HEK293 (cell line): ENCODE measurements at regions not wholly inside any gene's neighbourhood (a gene's known extent, or its start where the extent isn't known, plus 50 kb on each side); places are given as distances from the start of the nearest gene placed in this dataset.

ENCODE experiments used
- CTCF ChIA-PET: fragments of 350-600 bp; formaldehyde crosslinking; extraction: SDS; loops from one replicate; lab custom pipeline; 2021; ENCODE audit warnings: antibody characterized with exemption; lab: Yijun Ruan, JAX
- POLR2A ChIA-PET: fragments of 300-600 bp; formaldehyde crosslinking; extraction: SDS; loops from one replicate; lab custom pipeline; 2020; ENCODE audit warnings: antibody characterized with exemption, inconsistent platforms; lab: Yijun Ruan, JAX
- H3K27ac ChIP-seq: fragments of 200-500 bp; sonication (Bioruptor generic); 2 replicates; pipeline ENCODE4 v1.5.1; 2014; ENCODE audit warnings: low read depth, low read length, control low read depth, inconsistent platforms; ENCODE audit errors: extremely low read depth
- H3K36me3 ChIP-seq, 2 experiments: fragments of 200-500 bp in 1 of 2; sonication (Bioruptor generic) in 1 of 2; 1 replicate in 1 of 2; 2 replicates in 1 of 2; pipeline ENCODE4 v1.5.1; 2014 to 2017; ENCODE audit warnings: inconsistent platforms in 2 of 2, low read length in 2 of 2; ENCODE audit not compliant: control insufficient read depth in 2 of 2, insufficient read depth in 1 of 2
- H3K4me1 ChIP-seq: fragments of 200-500 bp; sonication (Bioruptor generic); 2 replicates; pipeline ENCODE4 v1.5.1; 2014; ENCODE audit warnings: mild to moderate bottlenecking, low read length, inconsistent platforms; ENCODE audit not compliant: control insufficient read depth, insufficient read depth
- H3K4me3 ChIP-seq: 2 replicates; pipeline ENCODE4 v1.5.1; 2011; ENCODE audit warnings: low read depth, mild to moderate bottlenecking, control low read depth, low read length, moderate library complexity
- H3K9me3 ChIP-seq: fragments of 200-500 bp; sonication (Bioruptor generic); 2 replicates; pipeline ENCODE4 v1.5.1; 2014; ENCODE audit warnings: low read depth, low read length, inconsistent platforms; ENCODE audit not compliant: control insufficient read depth, insufficient read depth
- GLI4 ChIP-seq: fragments of 450-650 bp; formaldehyde crosslinking; IDR thresholded peaks from 2 replicates; pipeline ENCODE4 v1.5.1; 2016; ENCODE audit warnings: missing biosample characterization, missing genetic modification characterization
- HOXC10 ChIP-seq: sonication (generic); formaldehyde crosslinking; IDR thresholded peaks from 2 replicates; pipeline ENCODE4 v1.8.1; 2023; ENCODE audit warnings: mild to moderate bottlenecking, missing genetic modification reagents
- PRDM10 ChIP-seq: fragments of 450-650 bp; formaldehyde crosslinking; IDR thresholded peaks from 2 replicates; pipeline ENCODE4 v1.5.1; 2016; ENCODE audit warnings: missing biosample characterization, missing genetic modification characterization
- REST ChIP-seq: fragments of 450-650 bp; formaldehyde crosslinking; IDR thresholded peaks from 2 replicates; pipeline ENCODE4 v1.5.1; 2016; ENCODE audit warnings: missing biosample characterization, missing genetic modification characterization
- SALL2 ChIP-seq: fragments of 450-650 bp; formaldehyde crosslinking; IDR thresholded peaks from 2 replicates; pipeline ENCODE4 v1.5.0; 2017; ENCODE audit warnings: missing biosample characterization, mild to moderate bottlenecking, missing genetic modification characterization, borderline replicate concordance
- WT1 ChIP-seq: fragments of 450-650 bp; formaldehyde crosslinking; IDR thresholded peaks from 2 replicates; pipeline ENCODE4 v1.5.1; 2016; ENCODE audit warnings: missing biosample characterization, missing genetic modification characterization
- ZBTB1 ChIP-seq: fragments of 450-650 bp; formaldehyde crosslinking; IDR thresholded peaks from 2 replicates; pipeline ENCODE4 v1.5.1; 2016; ENCODE audit warnings: missing biosample characterization, missing genetic modification characterization
- ZFP69B ChIP-seq: fragments of 450-650 bp; formaldehyde crosslinking; IDR thresholded peaks from 2 replicates; pipeline ENCODE4 v1.5.1; 2016; ENCODE audit warnings: missing biosample characterization, missing genetic modification characterization
- ZNF133 ChIP-seq: fragments of 450-650 bp; formaldehyde crosslinking; IDR thresholded peaks from 2 replicates; pipeline ENCODE4 v1.5.1; 2016; ENCODE audit warnings: missing biosample characterization, missing genetic modification characterization
- ZNF138 ChIP-seq: fragments of 450-650 bp; formaldehyde crosslinking; IDR thresholded peaks from 2 replicates; pipeline ENCODE4 v1.5.1; 2016; ENCODE audit warnings: missing biosample characterization, missing genetic modification characterization, borderline replicate concordance
- ZNF146 ChIP-seq: fragments of 450-650 bp; formaldehyde crosslinking; IDR thresholded peaks from 2 replicates; pipeline ENCODE4 v1.5.1; 2016; ENCODE audit warnings: missing biosample characterization, missing genetic modification characterization
- ZNF202 ChIP-seq: fragments of 450-650 bp; formaldehyde crosslinking; IDR thresholded peaks from 2 replicates; pipeline ENCODE4 v1.5.1; 2016; ENCODE audit warnings: missing biosample characterization, missing genetic modification characterization, borderline replicate concordance
- ZNF221 ChIP-seq: fragments of 450-650 bp; formaldehyde crosslinking; IDR thresholded peaks from 2 replicates; pipeline ENCODE4 v1.5.1; 2017; ENCODE audit warnings: missing biosample characterization, missing genetic modification characterization, borderline replicate concordance
- ZNF280C ChIP-seq: fragments of 450-650 bp; formaldehyde crosslinking; IDR thresholded peaks from 2 replicates; pipeline ENCODE4 v1.5.1; 2016; ENCODE audit warnings: missing biosample characterization, missing genetic modification characterization
- ZNF354C ChIP-seq: fragments of 450-650 bp; formaldehyde crosslinking; IDR thresholded peaks from 2 replicates; pipeline ENCODE4 v1.5.1; 2016; ENCODE audit warnings: missing biosample characterization, missing genetic modification characterization, low read depth, borderline replicate concordance
- ZNF560 ChIP-seq: fragments of 450-650 bp; formaldehyde crosslinking; IDR thresholded peaks from 2 replicates; pipeline ENCODE4 v1.5.1; 2017; ENCODE audit warnings: missing biosample characterization, missing genetic modification characterization, borderline replicate concordance
- ZNF704 ChIP-seq: fragments of 450-650 bp; formaldehyde crosslinking; IDR thresholded peaks from 2 replicates; pipeline ENCODE4 v1.5.1; 2016; ENCODE audit warnings: missing biosample characterization, missing genetic modification characterization
- ZNF776 ChIP-seq: fragments of 450-650 bp; formaldehyde crosslinking; IDR thresholded peaks from 2 replicates; pipeline ENCODE4 v1.5.0; 2017; ENCODE audit warnings: missing biosample characterization, missing genetic modification characterization, borderline replicate concordance

GRCh38 chr1:108067884-108068540 lies 103.0 kb upstream of the VAV3 start:
- H3K4me1 ChIP-seq = no peaks in the 10 kb centered on the region
- TF ChIP-seq PRDM10 (tag by site-specific recombination) (peak; percentile 58), SALL2 (tag by site-specific recombination) (no peak)
- TF ChIP-seq, all 188 proteins: peak for 1
- Histone ChIP-seq H3K27ac (no peak overlapping the region), H3K36me3 (no peaks in the 10 kb centered on the region), H3K4me3 (no peak overlapping the region), H3K9me3 (no peaks in the 10 kb centered on the region)
- ChIA-PET POLR2A (no interaction called here), CTCF (no interaction called here)

- no peaks in the 10 kb centered on the region for H3K9me3 ChIP-seq
- CTCF ChIA-PET = no interaction called here
- no peak overlapping the region for H3K27ac ChIP-seq
- POLR2A ChIA-PET = no interaction called here
- H3K4me3 ChIP-seq = no peak overlapping the region
- TF ChIP-seq GLI4 (tag by site-specific recombination) (no peak), WT1 (tag by site-specific recombination) (no peak), ZNF354C (tag by site-specific recombination) (no peak), ZNF776 (tag by site-specific recombination) (no peak), ZFP69B (no peak), ZNF221 (tag by site-specific recombination) (no peak), ZNF704 (tag by site-specific recombination) (no peak), ZBTB1 (no peak), ZNF280C (tag by site-specific recombination) (no peak), ZNF560 (tag by site-specific recombination) (no peak), ZNF138 (no peak), ZNF133 (no peak), HOXC10 (CRISPR knock-in tag) (no peak), REST (tag by site-specific recombination) (no peak), ZNF202 (tag by site-specific recombination) (no peak), ZNF146 (tag by site-specific recombination) (no peak)
- H3K36me3 ChIP-seq = no peaks in the 10 kb centered on the region
- no peaks in the 10 kb centered on the region for H3K4me1 ChIP-seq
Measured at GRCh38 chr1:108066808-108067207, 101.8 kb upstream of the VAV3 start.
